ENCODE measurements at regions not wholly inside any gene's neighbourhood (a gene's known extent, or its start where the extent isn't known, plus 50 kb on each side); places are given as distances from the start of the nearest gene placed in this dataset.

DNA sequence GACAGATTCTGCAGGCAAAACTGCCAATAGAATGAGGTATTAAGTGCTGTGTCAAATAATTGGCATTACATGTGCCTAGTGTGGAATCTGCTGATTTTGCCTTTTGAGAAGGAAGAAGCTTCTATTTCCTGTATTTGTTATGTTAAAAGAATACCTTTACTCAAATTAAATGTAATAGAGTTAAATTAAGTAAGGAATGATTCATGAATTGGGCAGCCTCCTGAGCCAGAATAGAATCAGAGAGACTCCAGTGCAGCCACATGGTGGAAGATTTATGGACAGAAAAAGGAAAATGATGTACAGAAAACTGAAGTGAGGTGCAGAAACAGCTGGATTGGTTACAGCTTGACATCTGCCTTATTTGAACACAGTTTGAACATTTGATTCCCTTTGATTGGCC lies 464.4 kb upstream of the SEMA6A start:
- no peaks in the 10 kb centered on the region for H3K9me3 ChIP-seq (replicated peaks; ENCODE audit: insufficient read depth, low read length)
- TF ChIP-seq EZH2phosphoT487 (IDR thresholded peaks at IDR 0.05; ENCODE audit: low read length) = no peak
- no peak for TF ChIP-seq EZH2 (optimal IDR thresholded peaks at IDR 0.05; ENCODE audit: low read depth, low read length)
- TF ChIP-seq, protein P1, sequence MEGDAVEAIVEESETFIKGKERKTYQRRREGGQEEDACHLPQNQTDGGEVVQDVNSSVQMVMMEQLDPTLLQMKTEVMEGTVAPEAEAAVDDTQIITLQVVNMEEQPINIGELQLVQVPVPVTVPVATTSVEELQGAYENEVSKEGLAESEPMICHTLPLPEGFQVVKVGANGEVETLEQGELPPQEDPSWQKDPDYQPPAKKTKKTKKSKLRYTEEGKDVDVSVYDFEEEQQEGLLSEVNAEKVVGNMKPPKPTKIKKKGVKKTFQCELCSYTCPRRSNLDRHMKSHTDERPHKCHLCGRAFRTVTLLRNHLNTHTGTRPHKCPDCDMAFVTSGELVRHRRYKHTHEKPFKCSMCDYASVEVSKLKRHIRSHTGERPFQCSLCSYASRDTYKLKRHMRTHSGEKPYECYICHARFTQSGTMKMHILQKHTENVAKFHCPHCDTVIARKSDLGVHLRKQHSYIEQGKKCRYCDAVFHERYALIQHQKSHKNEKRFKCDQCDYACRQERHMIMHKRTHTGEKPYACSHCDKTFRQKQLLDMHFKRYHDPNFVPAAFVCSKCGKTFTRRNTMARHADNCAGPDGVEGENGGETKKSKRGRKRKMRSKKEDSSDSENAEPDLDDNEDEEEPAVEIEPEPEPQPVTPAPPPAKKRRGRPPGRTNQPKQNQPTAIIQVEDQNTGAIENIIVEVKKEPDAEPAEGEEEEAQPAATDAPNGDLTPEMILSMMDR (IDR thresholded peaks at IDR 0.05; ENCODE audit: low read length) = no peak
- no peaks in the 10 kb centered on the region for H3K4me1 ChIP-seq (ENCODE audit: low read length)
- DNase-seq = no peak
- no peak overlapping the region for H2AFZ ChIP-seq (ENCODE audit: low read length)
- H3K27me3 ChIP-seq (replicated peaks; ENCODE audit: insufficient read depth, low read length) = no peaks in the 10 kb centered on the region
- no peaks in the 10 kb centered on the region for H3K79me2 ChIP-seq (ENCODE audit: low read length)
- H3K9me2 ChIP-seq (replicated peaks; ENCODE audit: insufficient read depth, low read length) = no peaks in the 10 kb centered on the region
- no peaks in the 10 kb centered on the region for H3F3A ChIP-seq (ENCODE audit: insufficient read depth, low read length)
- no peak overlapping the region for H3K9ac ChIP-seq (ENCODE audit: low read length)
- H3K4me3 ChIP-seq (ENCODE audit: low read length) = no peak overlapping the region
- no peaks in the 10 kb centered on the region for H4K20me1 ChIP-seq (ENCODE audit: insufficient read depth, low read length)
- H3K27ac ChIP-seq (ENCODE audit: low read length) = no peak overlapping the region
- H3K4me2 ChIP-seq (ENCODE audit: low read depth, low read length) = no peak overlapping the region
- H3K36me3 ChIP-seq (replicated peaks; ENCODE audit: insufficient read depth, low read length) = no peaks in the 10 kb centered on the region

DNA sequence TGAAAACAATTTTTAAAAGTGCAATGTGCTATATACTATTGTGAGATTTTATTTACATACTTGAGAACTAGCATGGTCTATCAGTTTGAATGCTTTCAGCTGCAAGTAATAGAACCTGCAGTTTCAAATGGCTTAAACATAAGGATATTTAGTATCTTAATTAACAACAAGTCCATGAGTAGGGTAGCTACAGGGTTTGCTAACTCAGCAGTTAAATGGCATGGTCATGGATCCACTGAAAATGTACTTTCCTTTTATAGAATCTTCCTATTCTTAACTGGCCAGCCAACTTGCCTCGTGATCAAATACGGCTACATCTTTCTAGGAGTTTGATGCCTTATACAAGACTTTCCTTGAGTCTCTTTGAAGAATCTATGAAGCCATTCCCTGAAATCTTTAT lies 452.8 kb upstream of the SEMA6A start:
- Histone ChIP-seq H3K36me3 (replicated peaks; ENCODE audit: insufficient read depth, low read length) (no peaks in the 10 kb centered on the region), H3F3A (ENCODE audit: insufficient read depth, low read length) (no peaks in the 10 kb centered on the region), H3K27ac (ENCODE audit: low read length) (no peak overlapping the region), H3K4me2 (ENCODE audit: low read depth, low read length) (no peak overlapping the region), H3K9me2 (replicated peaks; ENCODE audit: insufficient read depth, low read length) (no peaks in the 10 kb centered on the region), H3K9me3 (replicated peaks; ENCODE audit: insufficient read depth, low read length) (no peaks in the 10 kb centered on the region), H4K20me1 (ENCODE audit: insufficient read depth, low read length) (no peaks in the 10 kb centered on the region), H3K4me3 (ENCODE audit: low read length) (no peak overlapping the region), H2AFZ (ENCODE audit: low read length) (no peak overlapping the region), H3K9ac (ENCODE audit: low read length) (no peak overlapping the region), H3K79me2 (ENCODE audit: low read length) (no peaks in the 10 kb centered on the region), H3K4me1 (ENCODE audit: low read length) (no peaks in the 10 kb centered on the region), H3K27me3 (replicated peaks; ENCODE audit: insufficient read depth, low read length) (no peaks in the 10 kb centered on the region)
- no peak for DNase-seq
- no peak for TF ChIP-seq EZH2phosphoT487 (IDR thresholded peaks at IDR 0.05; ENCODE audit: low read length)
- TF ChIP-seq, protein P1 (IDR thresholded peaks at IDR 0.05; ENCODE audit: low read length) = no peak
- TF ChIP-seq EZH2 (optimal IDR thresholded peaks at IDR 0.05; ENCODE audit: low read depth, low read length) = no peak

DNA sequence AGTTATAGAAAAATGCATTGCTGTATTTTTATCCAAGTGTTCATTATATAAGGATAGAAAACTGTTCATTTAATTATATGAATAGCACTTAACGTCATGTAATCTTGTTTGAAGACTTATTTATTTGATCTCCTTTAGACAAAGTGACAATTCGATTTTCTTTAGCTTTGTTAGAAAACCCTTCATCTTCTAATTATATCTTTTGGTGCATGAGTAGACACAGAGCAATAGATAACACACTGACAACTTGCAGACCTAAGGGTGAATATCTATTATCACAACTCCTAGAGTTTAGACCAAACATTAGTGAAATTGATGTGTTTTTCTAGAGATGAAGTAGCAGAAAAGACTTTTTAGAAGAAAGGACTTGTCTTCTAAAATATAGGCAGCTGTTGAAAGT lies 446.4 kb upstream of the SEMA6A start:
- H3K9me3 ChIP-seq (replicated peaks; ENCODE audit: insufficient read depth, low read length) = no peaks in the 10 kb centered on the region
- H3K4me3 ChIP-seq (ENCODE audit: low read length) = no peak overlapping the region
- H4K20me1 ChIP-seq (ENCODE audit: insufficient read depth, low read length) = no peaks in the 10 kb centered on the region
- TF ChIP-seq EZH2 (optimal IDR thresholded peaks at IDR 0.05; ENCODE audit: low read depth, low read length) (no peak), EZH2phosphoT487 (IDR thresholded peaks at IDR 0.05; ENCODE audit: low read length) (no peak)
- TF ChIP-seq, protein P1 (IDR thresholded peaks at IDR 0.05; ENCODE audit: low read length) = no peak
- H3K79me2 ChIP-seq (ENCODE audit: low read length) = no peaks in the 10 kb centered on the region
- DNase-seq = no peak
- no peak overlapping the region for H3K9ac ChIP-seq (ENCODE audit: low read length)
- H3F3A ChIP-seq (ENCODE audit: insufficient read depth, low read length) = no peaks in the 10 kb centered on the region
- H3K27ac ChIP-seq (ENCODE audit: low read length) = no peak overlapping the region
- no peaks in the 10 kb centered on the region for H3K9me2 ChIP-seq (replicated peaks; ENCODE audit: insufficient read depth, low read length)
- H2AFZ ChIP-seq (ENCODE audit: low read length) = no peak overlapping the region
- H3K27me3 ChIP-seq (replicated peaks; ENCODE audit: insufficient read depth, low read length) = no peaks in the 10 kb centered on the region
- no peaks in the 10 kb centered on the region for H3K4me1 ChIP-seq (ENCODE audit: low read length)
- no peaks in the 10 kb centered on the region for H3K36me3 ChIP-seq (replicated peaks; ENCODE audit: insufficient read depth, low read length)
- no peak overlapping the region for H3K4me2 ChIP-seq (ENCODE audit: low read depth, low read length)
